ENCODE measurements at regions not wholly inside any gene's neighbourhood (a gene's known extent, or its start where the extent isn't known, plus 50 kb on each side); places are given as distances from the start of the nearest gene placed in this dataset.

DNA sequence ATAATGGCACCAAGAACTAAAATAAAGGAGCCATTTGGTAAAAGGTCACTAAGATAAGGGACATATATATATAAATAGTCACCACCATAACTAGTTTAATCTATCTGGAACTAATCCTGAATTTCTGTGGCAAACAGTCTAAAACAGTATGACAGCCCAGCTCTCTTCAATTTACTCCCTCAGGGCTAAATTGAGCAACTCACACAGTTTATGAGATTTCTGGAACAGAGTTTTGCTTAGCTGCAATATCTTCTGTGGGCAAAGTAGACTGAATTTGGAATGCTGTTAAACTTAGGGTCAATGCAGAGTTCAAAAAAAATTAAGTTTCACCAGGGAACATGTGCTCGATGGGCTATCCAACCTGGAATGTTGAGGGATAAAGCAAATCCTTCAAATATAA, 70.1 kb upstream of the VEPH1 start:
- no peak for TF ChIP-seq NFIC (IDR thresholded peaks at IDR 0.05)
- no peak for TF ChIP-seq EP300 (IDR thresholded peaks at IDR 0.05; ENCODE audit: borderline replicate concordance)
- no peak for TF ChIP-seq RAD21 (IDR thresholded peaks at IDR 0.05; ENCODE audit: low read depth)
- no peak for TF ChIP-seq TAF1 (IDR thresholded peaks at IDR 0.05; ENCODE audit: low read depth)
- TF ChIP-seq, protein P1, sequence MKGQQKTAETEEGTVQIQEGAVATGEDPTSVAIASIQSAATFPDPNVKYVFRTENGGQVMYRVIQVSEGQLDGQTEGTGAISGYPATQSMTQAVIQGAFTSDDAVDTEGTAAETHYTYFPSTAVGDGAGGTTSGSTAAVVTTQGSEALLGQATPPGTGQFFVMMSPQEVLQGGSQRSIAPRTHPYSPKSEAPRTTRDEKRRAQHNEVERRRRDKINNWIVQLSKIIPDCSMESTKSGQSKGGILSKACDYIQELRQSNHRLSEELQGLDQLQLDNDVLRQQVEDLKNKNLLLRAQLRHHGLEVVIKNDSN (IDR thresholded peaks at IDR 0.05) = no peak
- no peak for TF ChIP-seq EGR1 (IDR thresholded peaks at IDR 0.05)
